ENCODE measurements at regions not wholly inside any gene's neighbourhood (a gene's known extent, or its start where the extent isn't known, plus 50 kb on each side); places are given as distances from the start of the nearest gene placed in this dataset.

DNA sequence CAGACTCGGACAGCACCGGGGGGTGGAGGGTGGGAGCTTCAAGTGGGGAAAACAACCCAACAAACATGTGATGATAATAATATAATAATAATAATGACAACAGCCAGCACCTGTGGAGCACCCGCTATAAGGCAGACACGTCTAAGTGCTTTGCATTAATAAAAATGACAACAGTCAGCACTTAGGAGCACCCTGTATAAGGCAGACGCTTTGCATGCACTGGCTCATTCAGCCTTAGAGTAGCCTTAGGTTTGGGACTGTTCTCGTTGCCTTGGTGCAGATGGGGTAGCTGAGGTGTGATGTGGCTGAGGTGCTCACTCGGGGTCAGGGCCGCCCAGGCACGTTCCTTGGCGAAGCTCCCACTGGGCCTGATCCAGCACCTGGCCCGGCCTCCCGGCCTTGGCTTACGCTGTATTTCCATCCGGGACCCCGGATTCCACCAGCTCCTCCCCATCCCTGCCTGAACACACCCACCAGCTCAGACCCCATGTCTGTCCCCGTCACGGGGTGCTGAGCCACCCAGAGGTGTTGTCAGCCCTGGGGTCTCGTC, 144.0 kb upstream of the CIBAR2 start:
- DNase-seq (ENCODE audit: low spot score) = no peak

DNA sequence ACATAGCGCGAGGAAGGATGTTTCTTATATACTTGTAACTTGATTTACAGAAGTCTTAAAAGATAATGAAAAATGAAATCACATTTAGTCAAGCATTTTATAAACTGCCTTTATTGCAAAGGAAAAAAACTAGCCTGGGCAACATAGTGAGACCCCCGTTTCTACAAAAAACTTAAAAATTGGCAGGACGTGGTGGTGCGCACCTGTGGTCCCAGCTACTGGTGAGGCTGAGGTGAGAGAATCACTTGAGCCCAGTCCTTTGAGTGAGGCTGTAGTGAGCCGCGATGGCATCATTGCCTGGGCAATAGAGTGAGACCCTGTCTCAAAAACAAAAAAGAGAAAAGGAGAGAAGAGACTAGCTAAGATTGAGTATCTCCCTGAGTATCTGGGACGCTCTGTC, 145.2 kb upstream of the CIBAR2 start:
- no peak for DNase-seq (ENCODE audit: low spot score)

DNA sequence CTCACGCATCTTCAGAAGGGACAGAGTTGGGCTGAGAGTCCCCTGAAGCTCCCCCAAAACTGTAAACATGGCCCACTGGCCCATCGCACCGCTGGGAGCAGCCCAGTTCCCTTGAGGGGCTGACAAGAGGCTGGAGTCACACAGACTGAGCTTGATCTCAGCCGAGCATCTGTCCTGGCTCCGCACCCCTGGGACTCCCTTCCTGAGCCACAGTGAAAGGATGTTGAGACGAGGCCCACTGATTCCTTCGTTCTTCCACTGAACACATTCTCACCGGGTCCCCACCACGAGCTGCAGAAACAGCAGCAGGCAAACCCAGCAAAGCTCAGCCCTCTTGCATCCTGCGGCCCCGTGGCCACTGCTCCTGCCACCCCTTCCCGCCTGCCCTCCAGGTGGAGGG, 145.9 kb upstream of the CIBAR2 start:
- no peak for DNase-seq (ENCODE audit: low spot score)

DNA sequence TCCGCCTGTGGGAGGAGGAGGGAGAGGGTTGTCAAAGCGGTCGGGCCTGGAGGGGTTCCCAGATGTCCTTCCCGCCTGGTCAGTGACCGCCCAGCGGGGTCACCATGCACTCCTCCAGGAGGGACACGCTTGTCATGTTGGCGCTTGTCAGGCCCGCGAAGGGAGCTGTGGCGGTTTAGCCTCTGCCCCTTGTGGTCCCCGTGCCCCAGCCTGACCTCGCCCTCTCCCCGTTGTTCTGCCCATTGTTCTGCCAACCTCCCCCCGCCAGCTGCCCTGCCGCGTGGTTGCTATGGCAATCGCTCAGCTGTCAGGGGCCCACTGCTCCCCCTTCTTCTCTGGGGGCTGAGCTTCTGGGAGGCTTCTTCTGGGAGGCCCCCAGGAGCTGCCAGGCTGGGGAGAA, 146.4 kb upstream of the CIBAR2 start:
- no peak for DNase-seq (ENCODE audit: low spot score)

DNA sequence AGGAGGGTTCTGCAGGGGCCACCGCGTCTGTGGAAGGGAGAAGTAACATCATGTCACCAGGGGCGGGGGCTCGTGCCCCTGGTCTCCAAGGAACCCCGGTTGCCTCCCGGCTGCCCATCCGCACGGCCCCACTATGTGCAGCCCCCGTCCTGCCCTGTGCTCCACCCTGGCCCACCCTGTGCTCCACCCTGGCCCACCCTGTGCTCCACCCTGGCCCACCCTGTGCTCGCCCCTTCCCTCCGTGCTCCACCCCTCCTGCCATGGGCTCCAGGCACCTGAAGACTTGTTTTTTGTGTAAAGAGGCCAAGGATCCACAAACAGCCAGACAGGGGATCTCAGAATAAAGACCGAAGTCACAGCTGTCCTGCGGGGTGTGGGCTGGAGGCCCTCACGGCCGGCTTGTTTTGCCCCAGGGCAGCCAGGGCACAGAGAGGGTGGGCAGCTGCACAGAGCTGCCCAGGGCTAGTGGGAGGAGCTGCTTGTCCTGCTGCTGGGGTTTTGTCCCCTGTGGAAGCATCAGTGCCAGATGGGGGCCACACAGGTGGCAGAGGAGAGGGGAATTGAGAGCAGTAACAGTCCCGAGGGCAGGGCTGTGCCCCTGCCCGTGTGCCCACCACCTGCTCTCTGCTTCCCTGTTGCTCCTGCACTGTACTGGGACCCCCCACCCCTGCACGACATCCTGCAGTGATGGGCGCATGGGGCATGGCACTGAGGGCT, 147.0 kb upstream of the CIBAR2 start:
- no peak for DNase-seq (ENCODE audit: low spot score)

DNA sequence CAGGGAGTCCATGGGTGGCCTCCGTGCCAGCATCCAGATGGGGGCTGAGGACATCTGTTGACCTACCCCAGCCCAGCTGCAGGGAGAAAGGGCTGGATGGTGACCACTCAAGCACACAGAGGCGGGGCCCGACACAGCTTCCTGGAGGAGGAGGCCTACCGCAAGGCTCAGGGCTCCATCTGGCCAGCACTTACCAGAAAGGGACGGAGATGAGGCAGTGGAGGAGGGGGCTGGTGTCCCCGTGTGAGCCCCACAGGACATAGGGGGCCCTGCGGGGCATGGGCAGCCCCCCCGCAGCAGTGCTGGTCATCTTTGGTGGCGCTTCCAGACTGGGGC, 147.5 kb upstream of the CIBAR2 start:
- DNase-seq (ENCODE audit: low spot score) = no peak

DNA sequence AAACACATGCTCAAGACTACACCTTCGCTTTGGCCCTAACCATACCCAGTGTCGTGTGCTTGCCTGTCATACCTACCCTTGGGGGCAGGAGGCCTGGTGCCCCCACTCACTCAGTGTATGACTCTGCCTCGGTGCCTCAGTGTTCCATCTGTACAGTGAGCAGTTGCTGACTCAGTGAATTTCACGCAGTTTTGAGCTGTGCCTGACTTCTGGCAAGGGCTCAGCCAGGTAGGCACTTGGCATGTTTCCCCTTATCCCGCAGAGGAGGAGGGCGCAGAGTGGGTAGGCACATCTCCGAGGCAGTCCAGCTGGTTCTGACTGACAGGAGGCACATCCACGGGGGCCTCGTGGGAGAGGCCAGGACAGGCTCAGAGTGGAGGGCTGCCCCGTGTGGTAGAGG, 148.9 kb upstream of the CIBAR2 start:
- DNase-seq (ENCODE audit: low spot score) = no peak

DNA sequence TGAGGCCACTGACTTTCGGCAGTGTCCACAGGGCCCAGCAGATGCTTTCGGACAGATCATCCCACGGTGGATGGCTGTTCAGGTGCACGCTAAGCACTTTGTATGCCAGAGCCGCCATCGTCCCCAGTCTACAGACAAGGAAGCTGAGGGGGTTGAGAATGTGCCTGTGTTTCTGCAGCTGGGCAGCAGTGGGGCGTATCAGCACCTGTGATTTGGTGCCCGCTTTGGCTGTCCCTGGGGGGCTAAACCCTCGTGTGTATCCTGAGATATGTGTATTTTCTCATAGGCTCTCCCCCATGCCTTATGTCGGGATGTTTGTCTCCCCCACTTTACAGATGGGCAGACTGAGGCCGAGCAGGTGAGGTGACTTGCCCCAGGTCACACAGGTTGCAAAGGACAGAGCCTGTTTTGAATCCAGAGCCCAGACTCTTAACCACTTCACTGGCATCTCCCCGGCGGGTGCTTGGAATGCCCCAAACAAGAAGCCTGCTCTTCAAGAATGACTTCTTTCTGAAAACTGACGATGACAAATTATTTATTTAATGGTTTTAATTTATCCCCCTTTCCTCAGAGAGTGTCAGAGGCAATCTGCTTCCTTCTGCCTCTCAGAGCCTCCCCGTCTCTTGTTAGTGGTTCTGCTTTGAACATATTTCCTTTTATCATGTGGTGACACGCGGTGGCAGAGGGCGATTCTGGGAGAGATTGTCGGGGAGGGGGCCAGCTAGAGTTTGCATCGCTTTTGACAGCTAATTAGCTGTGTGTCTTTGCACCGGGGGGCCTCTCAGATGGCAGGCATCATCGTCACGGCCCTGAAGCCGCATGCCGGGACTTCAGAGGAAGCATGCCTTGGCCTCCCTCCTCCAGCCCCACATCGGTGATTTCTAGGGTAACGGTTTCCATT, 149.6 kb upstream of the CIBAR2 start:
- DNase-seq (ENCODE audit: low spot score) = no peak

DNA sequence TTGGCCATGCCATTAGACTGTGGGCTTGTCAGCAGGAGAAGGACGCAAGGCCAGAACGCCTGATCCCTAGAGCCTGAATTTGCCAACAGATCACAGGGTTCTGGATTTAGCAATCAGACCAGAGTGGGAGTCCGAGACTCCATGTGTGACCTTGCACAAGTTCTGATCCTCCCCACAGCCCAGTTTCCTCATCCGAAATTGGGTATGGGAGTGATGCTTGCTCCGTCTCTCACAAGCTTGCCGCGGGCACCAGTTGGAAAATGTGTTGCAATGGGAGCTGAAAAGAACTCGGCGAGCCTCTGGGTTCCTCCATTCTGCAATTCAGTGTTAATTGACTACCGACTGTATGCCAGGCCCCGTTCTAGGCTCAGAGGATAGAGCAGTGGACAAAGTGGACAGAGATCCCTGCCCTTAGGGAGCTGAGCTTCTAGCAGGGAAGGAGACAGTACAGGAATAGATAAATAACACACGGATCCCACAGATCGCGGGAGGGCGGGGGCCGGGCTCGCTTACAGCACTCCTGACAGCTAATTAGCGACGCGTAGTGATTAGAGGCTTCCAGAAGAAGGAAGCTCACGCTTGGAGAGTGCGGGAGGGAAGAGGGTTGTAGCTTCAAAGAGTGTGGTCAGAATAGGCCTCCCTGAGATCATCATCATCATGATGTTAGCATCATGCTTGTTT, 150.4 kb upstream of the CIBAR2 start:
- DNase-seq (ENCODE audit: low spot score) = no peak

DNA sequence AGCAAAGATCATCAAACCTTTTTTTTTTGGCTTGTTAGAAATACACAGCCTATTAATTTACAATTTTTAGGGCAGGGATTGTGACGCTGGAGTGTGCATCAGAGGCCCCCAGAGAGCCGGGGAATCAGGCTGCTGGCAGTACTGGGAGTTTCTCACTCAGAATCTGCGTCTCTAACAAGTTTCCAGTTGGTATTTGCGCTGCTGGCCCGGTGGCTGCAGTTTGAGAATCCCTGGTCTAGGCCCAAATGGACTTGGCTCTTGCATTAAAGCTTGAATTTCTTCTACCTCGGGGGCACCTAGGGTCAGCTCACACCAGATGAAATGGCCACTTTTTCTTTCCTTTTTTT, 150.9 kb upstream of the CIBAR2 start:
- DNase-seq (ENCODE audit: low spot score) = no peak

DNA sequence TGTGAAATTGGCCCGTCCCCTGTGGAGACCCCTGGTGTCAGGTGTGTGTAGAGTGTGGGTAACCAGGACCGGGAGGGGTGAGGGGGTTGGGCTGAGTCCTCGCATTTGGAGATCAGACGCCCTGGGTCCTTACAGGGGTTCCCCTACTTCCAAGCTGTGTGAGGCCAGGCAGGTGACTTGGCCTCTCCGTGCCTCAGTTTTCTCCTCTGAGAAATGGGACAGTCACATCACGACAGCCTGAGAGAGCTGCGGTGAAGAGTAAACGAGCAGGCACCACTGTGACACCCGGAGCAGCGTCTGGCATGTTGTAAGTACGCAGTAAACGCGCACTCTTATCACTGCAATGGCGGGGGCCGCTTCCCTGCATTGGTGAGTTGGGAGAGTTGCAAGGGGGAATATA, 152.5 kb upstream of the CIBAR2 start:
- DNase-seq (ENCODE audit: low spot score) = no peak

DNA sequence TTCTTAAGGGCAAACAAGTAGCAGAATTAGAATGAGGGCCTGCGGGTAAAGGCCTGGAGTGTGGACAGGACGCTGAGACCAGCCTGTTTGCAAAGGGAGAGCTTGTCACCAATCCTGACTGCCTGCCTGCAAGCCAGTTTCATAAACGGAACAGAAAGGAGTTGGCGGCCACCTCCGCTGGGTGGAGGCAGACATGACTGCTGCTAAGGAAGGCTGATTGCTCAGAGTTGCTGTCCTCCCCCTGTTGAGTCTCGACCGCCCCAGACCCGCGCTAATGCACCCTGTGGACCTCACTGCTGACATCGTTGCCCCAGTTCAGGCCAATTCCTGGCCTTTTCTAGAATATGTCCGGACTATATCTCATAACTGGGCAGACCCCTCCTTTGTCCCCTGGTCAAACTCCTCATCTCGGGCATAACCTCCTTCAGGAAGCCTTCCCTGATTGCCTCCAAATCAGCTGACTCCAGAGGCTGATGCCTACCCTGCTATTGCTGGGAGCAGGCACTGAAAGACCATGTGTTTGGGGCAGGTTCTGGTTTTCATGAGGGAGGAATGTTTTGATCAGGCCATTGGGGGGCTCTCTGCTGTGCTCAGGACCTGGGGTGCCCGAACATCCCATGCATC, 153.0 kb upstream of the CIBAR2 start:
- DNase-seq (ENCODE audit: low spot score) = no peak

DNA sequence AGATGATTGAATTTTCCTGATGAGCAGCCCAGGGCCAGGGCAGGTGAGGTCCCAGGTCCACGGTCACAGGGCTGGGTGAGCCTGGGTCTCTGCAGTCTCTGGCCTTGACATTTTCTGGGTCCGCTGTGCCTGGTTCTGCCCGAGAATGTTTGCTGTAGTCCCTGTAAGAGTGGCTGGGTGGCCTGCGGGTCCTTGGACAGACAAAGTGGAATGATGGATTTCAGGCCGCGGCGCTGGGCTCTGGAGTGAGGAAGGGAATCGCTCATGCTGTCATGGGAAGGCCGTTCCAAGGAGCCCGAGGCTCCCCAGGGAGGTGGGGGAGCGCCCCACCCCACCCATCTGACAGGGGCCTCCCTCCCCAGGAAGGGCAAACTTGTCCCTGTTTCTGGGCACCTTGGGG, 153.5 kb upstream of the CIBAR2 start:
- DNase-seq (ENCODE audit: low spot score) = no peak

DNA sequence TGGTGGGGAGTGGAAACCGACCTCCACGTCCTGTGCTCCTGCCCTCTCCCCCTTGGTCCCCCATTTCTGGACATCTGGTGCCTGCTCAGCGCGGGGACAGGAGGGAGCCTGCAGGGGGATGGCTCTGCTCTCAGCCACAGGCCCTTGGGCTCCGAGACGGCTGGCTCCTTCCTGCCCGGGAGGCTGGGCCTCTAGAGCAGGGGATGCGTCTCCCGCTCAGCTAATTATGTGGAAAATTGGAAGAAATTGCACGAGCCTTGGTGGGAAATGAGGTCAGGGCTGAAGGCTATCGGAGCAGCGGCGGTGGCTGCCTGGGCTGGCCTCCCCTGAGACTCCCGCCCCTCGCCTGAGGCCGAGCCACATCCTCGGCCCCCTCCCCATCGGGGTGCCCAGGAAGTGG, 154.6 kb upstream of the CIBAR2 start:
- no peak for DNase-seq (ENCODE audit: low spot score)

DNA sequence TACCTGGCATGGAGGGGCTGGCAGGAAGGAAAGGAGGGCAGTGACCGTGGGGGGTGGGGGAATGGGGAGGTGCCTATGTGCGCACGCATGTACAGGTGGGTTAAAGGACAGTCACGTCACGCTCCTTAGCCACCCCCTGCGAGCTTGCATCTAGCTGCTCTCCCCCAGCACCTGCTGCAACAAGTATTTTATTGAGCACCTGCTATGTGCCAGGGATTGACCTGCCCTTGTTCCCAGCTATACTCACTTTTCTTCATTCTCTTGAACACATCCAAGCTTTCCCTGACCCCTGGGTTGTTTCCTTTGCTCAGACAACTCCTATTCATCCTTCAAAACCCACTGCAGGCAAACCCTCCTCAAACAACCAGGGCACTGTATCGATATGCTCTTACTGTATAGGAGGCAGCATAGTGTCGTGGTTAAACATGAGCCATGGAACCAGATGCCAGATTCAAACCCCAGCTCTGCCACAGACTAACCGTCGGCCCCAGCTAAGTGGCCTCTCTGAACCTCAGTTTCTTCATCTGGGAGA, 155.2 kb upstream of the CIBAR2 start:
- no peak for DNase-seq (ENCODE audit: low spot score)

DNA sequence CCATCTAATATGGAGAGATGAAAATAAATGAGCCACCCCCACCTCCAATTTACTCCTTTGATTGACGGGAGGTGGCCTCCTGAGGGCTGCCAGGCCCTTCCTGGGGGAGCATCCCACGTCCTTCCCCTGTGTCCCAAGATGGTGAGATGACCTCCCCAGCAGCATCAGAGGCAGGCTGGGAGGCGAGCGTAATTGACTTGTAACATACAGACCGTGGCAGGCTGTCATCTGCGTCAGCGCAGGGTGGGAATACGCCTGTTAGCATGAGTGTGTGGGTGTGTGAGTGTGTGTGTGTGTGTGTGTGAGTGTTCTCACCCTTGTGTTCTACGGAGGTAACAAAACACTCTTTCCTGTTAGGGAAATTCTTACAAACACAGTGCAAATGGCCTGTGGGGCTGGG, 156.9 kb upstream of the CIBAR2 start:
- DNase-seq (ENCODE audit: low spot score) = no peak

DNA sequence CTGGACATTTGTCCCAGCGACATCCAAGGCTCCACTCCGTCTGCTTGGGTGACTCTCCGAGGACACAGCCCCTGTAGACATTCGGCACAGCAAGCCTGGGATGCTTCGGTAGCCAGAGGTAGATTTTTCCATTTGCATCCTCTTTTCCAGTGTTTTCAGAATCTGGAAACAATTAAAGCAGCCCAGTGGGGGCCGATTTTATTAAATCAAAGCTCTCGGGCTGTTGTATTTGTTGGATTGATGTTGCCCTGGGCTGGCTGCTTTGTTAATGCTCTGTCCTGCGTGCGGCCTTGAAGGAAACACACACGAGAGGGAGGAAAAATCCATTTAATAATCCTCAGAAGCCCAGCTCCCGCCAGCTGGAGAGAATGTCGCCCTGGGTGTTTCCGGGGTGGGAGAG, 158.1 kb upstream of the CIBAR2 start:
- no peak for DNase-seq (ENCODE audit: low spot score)

DNA sequence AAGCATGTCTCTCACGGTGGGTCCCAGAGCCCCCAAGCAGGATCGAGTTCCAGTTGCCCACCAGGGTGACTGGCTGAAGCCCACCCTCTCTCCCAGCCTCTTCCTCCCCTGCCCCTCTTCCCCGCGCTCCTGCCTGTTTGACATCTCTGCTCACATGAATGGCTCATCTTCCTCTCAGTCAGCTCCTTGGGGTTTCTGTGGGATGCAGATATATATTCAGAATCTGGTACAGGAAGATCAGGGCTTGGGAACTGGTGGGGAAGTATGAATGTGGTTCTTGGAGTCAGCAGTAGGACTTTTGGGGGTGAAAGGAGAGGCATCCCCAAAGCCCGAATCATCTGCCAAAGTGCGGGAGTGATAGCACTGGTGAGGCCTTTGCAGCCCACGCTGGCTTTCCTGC, 158.9 kb upstream of the CIBAR2 start:
- no peak for DNase-seq (ENCODE audit: low spot score)

DNA sequence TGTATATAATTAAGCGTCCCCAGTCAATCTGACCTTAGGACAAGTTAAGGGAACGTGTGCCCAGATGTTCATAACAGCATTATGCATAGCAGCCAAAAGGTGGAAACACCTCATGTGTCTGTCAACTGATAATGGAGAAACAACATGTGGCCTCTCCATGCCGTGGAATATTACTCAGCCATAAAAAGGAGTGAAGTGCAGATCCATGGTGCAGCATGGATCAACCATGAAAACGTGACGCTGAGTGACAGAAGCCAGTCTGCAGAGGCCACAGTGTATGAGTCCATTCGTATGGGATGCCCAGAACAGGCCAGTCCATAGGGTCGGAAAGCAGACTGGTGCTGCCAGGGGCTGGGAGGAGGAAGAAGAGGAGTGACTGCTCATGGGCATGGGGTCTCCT, 161.0 kb upstream of the CIBAR2 start:
- DNase-seq (ENCODE audit: low spot score) = no peak

DNA sequence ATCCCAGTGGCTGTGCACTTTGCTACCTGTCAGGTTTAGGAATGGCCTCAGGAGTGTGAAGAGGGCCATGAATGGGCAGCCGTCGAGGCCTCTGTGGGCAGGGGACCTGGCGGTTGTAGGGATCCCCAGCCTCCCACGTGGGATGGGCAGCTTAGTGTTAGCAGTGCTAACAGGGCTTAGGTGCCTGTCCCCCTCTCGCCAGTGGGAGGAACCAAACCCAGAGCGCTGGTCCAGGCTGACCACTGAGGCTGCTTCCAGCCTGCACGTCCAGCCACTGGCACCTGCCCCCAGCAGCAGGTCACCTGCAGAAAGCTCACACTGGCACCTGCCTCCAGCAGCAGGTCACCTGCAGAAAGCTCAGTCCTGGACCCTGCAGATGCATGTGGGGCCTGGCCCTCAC, 162.2 kb upstream of the CIBAR2 start:
- no peak for DNase-seq (ENCODE audit: low spot score)

DNA sequence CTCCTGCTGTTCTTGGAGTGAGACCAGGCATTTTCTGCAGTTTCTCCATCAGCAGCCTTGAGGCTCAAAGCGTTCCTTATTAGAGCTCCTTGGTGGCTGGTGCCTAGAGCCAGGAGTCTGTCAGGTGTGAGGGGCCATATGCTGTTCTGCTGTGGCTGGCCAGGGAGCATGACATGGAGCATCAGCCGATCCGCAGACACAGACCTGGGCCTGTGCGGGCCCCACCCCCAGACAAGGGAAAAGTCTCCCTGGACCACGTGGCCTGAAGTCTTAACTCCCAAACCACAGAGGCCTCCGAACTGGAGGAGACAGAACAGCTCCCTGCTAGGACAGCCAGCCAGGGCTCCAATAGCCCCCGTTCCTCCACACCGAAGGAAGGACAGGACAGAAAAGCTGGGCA, 162.7 kb upstream of the CIBAR2 start:
- no peak for DNase-seq (ENCODE audit: low spot score)
